ENCODE measurements at regions not wholly inside any gene's neighbourhood (a gene's known extent, or its start where the extent isn't known, plus 50 kb on each side); places are given as distances from the start of the nearest gene placed in this dataset.
A peak's percentile ranks its signal among the peaks of the same experiment; 100 is the strongest.
"Not testable (repeated sequence)": the region's sequence is repeated elsewhere in the genome, so short reads cannot be mapped to it uniquely, and the experiment has no call there.

GRCh38 chr16:14384745-14385144 is 245.3 kb downstream of the PARN start:
- Histone ChIP-seq H3K36me3 (ENCODE audit: insufficient read depth in 1 of 2, low read depth in 1 of 2) (no peaks in the 10 kb centered on the region), H3K4me1 (no peaks in the 10 kb centered on the region), H3K9me3 (no peaks in the 10 kb centered on the region), H3K27me3 (ENCODE audit: insufficient read depth in 3 of 3, low read length in 2 of 3) (no peaks in the 10 kb centered on the region), H3K4me3 (no peak overlapping the region), H3K27ac (no peak overlapping the region)
- WGBS, 3 donors: 82 to 93% (median 92%) methylated on average over 6 of the region's 6 CpGs
- ATAC-seq (no peak), DNase-seq (no peak)
- TF ChIP-seq CTCF (IDR thresholded peaks at IDR 0.05): no peak
- intact Hi-C loops (cut with DNase I): no loop called here

GRCh38 chr16:14383844-14384243 is 246.2 kb downstream of the PARN start:
- DNase-seq; H3K4me1 ChIP-seq; H3K27ac ChIP-seq; ATAC-seq; H3K27me3 ChIP-seq (ENCODE audit: insufficient read depth in 3 of 3, low read length in 2 of 3); H3K36me3 ChIP-seq (ENCODE audit: insufficient read depth in 1 of 2, low read depth in 1 of 2); intact Hi-C loops (cut with DNase I); H3K9me3 ChIP-seq; H3K4me3 ChIP-seq: not testable (repeated sequence)
- WGBS, 3 donors: 91 to 94% (median 94%) methylated on average over 6 of the region's 6 CpGs

GRCh38 chr16:14378689-14379467 is 251.2 kb downstream of the PARN start:
- Histone ChIP-seq H3K36me3 (ENCODE audit: insufficient read depth in 1 of 2, low read depth in 1 of 2) (no peaks in the 10 kb centered on the region), H3K27ac (no peak overlapping the region), H3K4me1 (no peaks in the 10 kb centered on the region), H3K27me3 (ENCODE audit: insufficient read depth in 3 of 3, low read length in 2 of 3) (no peaks in the 10 kb centered on the region), H3K9me3 (no peaks in the 10 kb centered on the region), H3K4me3 (no peak overlapping the region)
- intact Hi-C loops (cut with DNase I): no loop called here
- DNase-seq (peak in 1 of 2 donors; percentile 8), ATAC-seq (peak in 3 of 4 donors; percentile 32 to 63 (median 61))
- no peak for TF ChIP-seq CTCF (IDR thresholded peaks at IDR 0.05)
- 89 to 93% (median 93%) methylated on average over 17 of the region's 17 CpGs for WGBS, 3 donors

GRCh38 chr16:14378131-14378551 is 251.9 kb downstream of the PARN start:
- no peak for TF ChIP-seq CTCF (IDR thresholded peaks at IDR 0.05)
- no peaks in the 10 kb centered on the region for H3K9me3 ChIP-seq
- 11 to 36% (median 16%) methylated on average over 4 of the region's 4 CpGs for WGBS, 3 donors
- no peaks in the 10 kb centered on the region for H3K36me3 ChIP-seq (ENCODE audit: insufficient read depth in 1 of 2, low read depth in 1 of 2)
- no peak overlapping the region for H3K4me3 ChIP-seq
- H3K4me1 ChIP-seq: no peaks in the 10 kb centered on the region
- ATAC-seq (peak; percentile 45 to 85 (median 70)), DNase-seq (no peak)
- H3K27ac ChIP-seq: no peak overlapping the region
- no peaks in the 10 kb centered on the region for H3K27me3 ChIP-seq (ENCODE audit: insufficient read depth in 3 of 3, low read length in 2 of 3)
- intact Hi-C loops (cut with DNase I): no loop called here

- WGBS, 3 donors: 37 to 90% (median 77%) methylated on average over 1 of the region's 1 CpG
- no peak for ATAC-seq
Measured at GRCh38 chr16:14377326-14377725, 252.7 kb downstream of the PARN start.

More at GRCh38 chr16:14377326-14377725, 252.7 kb downstream of the PARN start:
- no peak for TF ChIP-seq CTCF (IDR thresholded peaks at IDR 0.05)
- Histone ChIP-seq H3K27me3 (ENCODE audit: insufficient read depth in 3 of 3, low read length in 2 of 3) (no peaks in the 10 kb centered on the region), H3K4me3 (no peak overlapping the region), H3K27ac (no peak overlapping the region), H3K36me3 (ENCODE audit: insufficient read depth in 1 of 2, low read depth in 1 of 2) (no peaks in the 10 kb centered on the region), H3K4me1 (no peaks in the 10 kb centered on the region), H3K9me3 (no peaks in the 10 kb centered on the region)
- DNase-seq: no peak
- intact Hi-C loops (cut with DNase I): no loop called here
